Uterus (tissue), 2 donors: ENCODE measurements at regions not wholly inside any gene's neighbourhood (a gene's known extent, or its start where the extent isn't known, plus 50 kb on each side); places are given as distances from the start of the nearest gene placed in this dataset.

Experiments used
- POLR2A ChIP-seq, 2 donors: fragments of 450-650 bp; IDR thresholded peaks; one replicate each; pipeline ENCODE4 v1.6.1; 2016; ENCODE audit warnings: antibody characterized with exemption in 2 of 2, mild to moderate bottlenecking in 1 of 2, moderate library complexity in 1 of 2
- TF ChIP-seq, protein P1 (sequence below), 4 experiments: fragments of 200-600 bp in 2 of 4; fragments of 450-650 bp in 2 of 4; sonication (generic) in 2 of 4; IDR thresholded peaks; one replicate each; pipeline ENCODE4 v1.5.1; 2016 to 2019; ENCODE audit warnings: antibody characterized with exemption in 4 of 4, mild to moderate bottlenecking in 2 of 4, moderate library complexity in 1 of 4

- TF ChIP-seq, protein P1, sequence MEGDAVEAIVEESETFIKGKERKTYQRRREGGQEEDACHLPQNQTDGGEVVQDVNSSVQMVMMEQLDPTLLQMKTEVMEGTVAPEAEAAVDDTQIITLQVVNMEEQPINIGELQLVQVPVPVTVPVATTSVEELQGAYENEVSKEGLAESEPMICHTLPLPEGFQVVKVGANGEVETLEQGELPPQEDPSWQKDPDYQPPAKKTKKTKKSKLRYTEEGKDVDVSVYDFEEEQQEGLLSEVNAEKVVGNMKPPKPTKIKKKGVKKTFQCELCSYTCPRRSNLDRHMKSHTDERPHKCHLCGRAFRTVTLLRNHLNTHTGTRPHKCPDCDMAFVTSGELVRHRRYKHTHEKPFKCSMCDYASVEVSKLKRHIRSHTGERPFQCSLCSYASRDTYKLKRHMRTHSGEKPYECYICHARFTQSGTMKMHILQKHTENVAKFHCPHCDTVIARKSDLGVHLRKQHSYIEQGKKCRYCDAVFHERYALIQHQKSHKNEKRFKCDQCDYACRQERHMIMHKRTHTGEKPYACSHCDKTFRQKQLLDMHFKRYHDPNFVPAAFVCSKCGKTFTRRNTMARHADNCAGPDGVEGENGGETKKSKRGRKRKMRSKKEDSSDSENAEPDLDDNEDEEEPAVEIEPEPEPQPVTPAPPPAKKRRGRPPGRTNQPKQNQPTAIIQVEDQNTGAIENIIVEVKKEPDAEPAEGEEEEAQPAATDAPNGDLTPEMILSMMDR (IDR thresholded peaks at IDR 0.05), result no peak
- no peak for TF ChIP-seq POLR2A (IDR thresholded peaks at IDR 0.05)
Measured at GRCh38 chr14:26791117-26791806, 193.4 kb upstream of the NOVA1 start.
